ENCODE measurements at regions not wholly inside any gene's neighbourhood (a gene's known extent, or its start where the extent isn't known, plus 50 kb on each side); places are given as distances from the start of the nearest gene placed in this dataset.

DNA sequence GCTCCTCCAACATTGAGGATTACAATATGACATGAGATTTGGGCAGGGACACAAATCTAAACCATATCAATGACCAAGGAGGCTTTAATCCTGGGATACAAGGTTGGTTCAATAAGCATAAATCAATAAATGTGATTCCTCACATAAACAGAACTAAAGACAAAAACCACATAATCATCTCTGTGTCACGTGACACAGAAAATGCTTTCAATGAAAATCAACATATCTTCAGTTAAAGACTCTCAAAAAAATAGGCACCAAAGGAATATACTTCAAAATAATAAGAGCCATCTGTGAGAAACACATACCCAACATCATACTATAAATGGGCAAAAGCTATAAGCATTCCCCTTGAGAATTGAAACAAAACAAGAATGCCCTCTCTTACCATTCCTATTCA lies 604.9 kb downstream of the SEMA5A start:
- Histone ChIP-seq H3K4me2 (no peak overlapping the region), H3K4me1 (no peaks in the 10 kb centered on the region), H3K4me3 (no peak overlapping the region), H3K9me3 (no peaks in the 10 kb centered on the region), H3K27ac (no peak overlapping the region)
- FAIRE-seq (no peak), ATAC-seq (no peak), DNase-seq (ENCODE audit: low read depth in 1 of 2, low spot score in 1 of 2) (no peak)
- ChIA-PET CTCF (no interaction called here), POLR2A (no interaction called here)
- 0% methylated on average over 1 of the region's 1 CpG for WGBS (ENCODE audit: missing lambda C conversion rate)
- TF ChIP-seq, protein P1, sequence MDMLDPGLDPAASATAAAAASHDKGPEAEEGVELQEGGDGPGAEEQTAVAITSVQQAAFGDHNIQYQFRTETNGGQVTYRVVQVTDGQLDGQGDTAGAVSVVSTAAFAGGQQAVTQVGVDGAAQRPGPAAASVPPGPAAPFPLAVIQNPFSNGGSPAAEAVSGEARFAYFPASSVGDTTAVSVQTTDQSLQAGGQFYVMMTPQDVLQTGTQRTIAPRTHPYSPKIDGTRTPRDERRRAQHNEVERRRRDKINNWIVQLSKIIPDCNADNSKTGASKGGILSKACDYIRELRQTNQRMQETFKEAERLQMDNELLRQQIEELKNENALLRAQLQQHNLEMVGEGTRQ (IDR thresholded peaks at IDR 0.05), result peak; percentile 38; the same call in 1 of the 2 replicates
- TF ChIP-seq, protein P2, sequence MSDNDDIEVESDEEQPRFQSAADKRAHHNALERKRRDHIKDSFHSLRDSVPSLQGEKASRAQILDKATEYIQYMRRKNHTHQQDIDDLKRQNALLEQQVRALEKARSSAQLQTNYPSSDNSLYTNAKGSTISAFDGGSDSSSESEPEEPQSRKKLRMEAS (IDR thresholded peaks at IDR 0.05), result no peak

DNA sequence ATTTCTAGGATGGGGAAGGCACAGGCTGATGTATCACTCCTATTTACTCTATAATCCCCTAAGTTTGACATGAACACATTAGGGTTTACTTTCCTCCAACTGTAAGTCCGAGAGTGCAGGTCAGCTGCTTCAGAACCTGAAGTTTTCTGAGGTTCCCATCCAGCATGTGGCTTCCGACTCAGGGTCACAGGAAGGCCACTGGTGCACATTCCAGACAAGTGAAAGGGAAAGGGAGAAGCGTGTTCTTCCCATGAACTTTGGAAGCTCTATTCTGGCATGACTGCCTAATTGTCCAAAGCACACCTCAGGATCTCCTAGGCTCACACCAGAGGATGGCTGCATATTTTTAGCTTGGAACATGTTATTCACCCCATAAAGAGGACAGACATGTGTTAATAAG lies 602.6 kb downstream of the SEMA5A start:
- Histone ChIP-seq H3K9me3 (no peaks in the 10 kb centered on the region), H3K4me2 (no peak overlapping the region), H3K4me3 (no peak overlapping the region), H3K4me1 (no peaks in the 10 kb centered on the region), H3K27ac (no peak overlapping the region)
- DNase-seq (ENCODE audit: low read depth in 1 of 2, low spot score in 1 of 2) (no peak), ATAC-seq (no peak), FAIRE-seq (no peak)
- no peak for TF ChIP-seq GATA3 (IDR thresholded peaks at IDR 0.05; ENCODE audit: borderline replicate concordance)
- TF ChIP-seq, protein P3, sequence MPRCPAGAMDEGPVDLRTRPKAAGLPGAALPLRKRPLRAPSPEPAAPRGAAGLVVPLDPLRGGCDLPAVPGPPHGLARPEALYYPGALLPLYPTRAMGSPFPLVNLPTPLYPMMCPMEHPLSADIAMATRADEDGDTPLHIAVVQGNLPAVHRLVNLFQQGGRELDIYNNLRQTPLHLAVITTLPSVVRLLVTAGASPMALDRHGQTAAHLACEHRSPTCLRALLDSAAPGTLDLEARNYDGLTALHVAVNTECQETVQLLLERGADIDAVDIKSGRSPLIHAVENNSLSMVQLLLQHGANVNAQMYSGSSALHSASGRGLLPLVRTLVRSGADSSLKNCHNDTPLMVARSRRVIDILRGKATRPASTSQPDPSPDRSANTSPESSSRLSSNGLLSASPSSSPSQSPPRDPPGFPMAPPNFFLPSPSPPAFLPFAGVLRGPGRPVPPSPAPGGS (IDR thresholded peaks at IDR 0.05), result no peak
- no peak for TF ChIP-seq RCOR1 (IDR thresholded peaks at IDR 0.05; ENCODE audit: low read depth, low read length)
- TF ChIP-seq KDM1A (IDR thresholded peaks at IDR 0.05; ENCODE audit: low read depth), result no peak
- no peak for TF ChIP-seq RNF2 (IDR thresholded peaks at IDR 0.05; ENCODE audit: borderline replicate concordance, low read depth)
- TF ChIP-seq, protein P4, sequence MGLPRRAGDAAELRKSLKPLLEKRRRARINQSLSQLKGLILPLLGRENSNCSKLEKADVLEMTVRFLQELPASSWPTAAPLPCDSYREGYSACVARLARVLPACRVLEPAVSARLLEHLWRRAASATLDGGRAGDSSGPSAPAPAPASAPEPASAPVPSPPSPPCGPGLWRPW (IDR thresholded peaks at IDR 0.05), result no peak
- 0% methylated on average over 3 of the region's 3 CpGs for whole genome bisulfite sequencing (ENCODE audit: missing lambda C conversion rate)
- POLR2A ChIA-PET, result no interaction called here
- CTCF ChIA-PET, result no interaction called here

DNA sequence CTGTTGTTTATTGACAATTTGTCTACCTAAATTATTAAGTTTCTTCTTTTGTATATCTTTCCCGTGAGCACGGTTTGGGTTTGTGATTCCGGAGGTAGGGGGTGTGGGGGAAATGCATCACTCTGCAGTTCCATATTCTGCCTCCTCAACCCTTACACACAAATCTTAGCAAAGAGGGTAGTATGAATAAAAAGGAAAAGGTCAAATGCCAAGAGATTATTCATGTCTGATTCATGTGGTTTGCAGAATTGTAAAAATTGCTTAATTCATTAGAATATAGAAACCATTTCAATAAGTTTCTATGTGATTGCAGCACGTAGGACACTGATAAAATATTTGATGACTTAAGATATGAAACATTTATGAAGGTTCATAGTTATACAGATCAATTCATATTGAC lies 601.9 kb downstream of the SEMA5A start:
- Histone ChIP-seq H3K4me3 (no peak overlapping the region), H3K4me2 (no peak overlapping the region), H3K9me3 (no peaks in the 10 kb centered on the region), H3K27ac (no peak overlapping the region), H3K4me1 (no peaks in the 10 kb centered on the region)
- ATAC-seq (no peak), DNase-seq (ENCODE audit: low read depth in 1 of 2, low spot score in 1 of 2) (no peak), FAIRE-seq (no peak)
- TF ChIP-seq JUN (IDR thresholded peaks at IDR 0.05), result no peak
- no peak for TF ChIP-seq CHD4 (IDR thresholded peaks at IDR 0.05; ENCODE audit: borderline replicate concordance)
- no peak for TF ChIP-seq FOSB (CRISPR knock-in tag; IDR thresholded peaks at IDR 0.05)
- WGBS (ENCODE audit: missing lambda C conversion rate), result 14% methylated on average over 4 of the region's 4 CpGs
- CTCF ChIA-PET, result no interaction called here
- POLR2A ChIA-PET, result no interaction called here

- ATAC-seq (no peak), DNase-seq (ENCODE audit: low read depth in 1 of 2, low spot score in 1 of 2) (no peak), FAIRE-seq (no peak)
- ChIA-PET POLR2A (no interaction called here), CTCF (no interaction called here)
- Histone ChIP-seq H3K4me3 (no peak overlapping the region), H3K27ac (no peak overlapping the region), H3K9me3 (no peaks in the 10 kb centered on the region), H3K4me2 (no peak overlapping the region), H3K4me1 (no peaks in the 10 kb centered on the region)
- WGBS (ENCODE audit: missing lambda C conversion rate), result 0% methylated on average over 2 of the region's 2 CpGs
- TF ChIP-seq ESRRA (IDR thresholded peaks at IDR 0.05; ENCODE audit: borderline replicate concordance, low read length), result no peak
- TF ChIP-seq POLR2A (IDR thresholded peaks at IDR 0.05; ENCODE audit: low read length), result no peak
- no peak for TF ChIP-seq POLR2AphosphoS2 (conservative IDR thresholded peaks at IDR 0.05; ENCODE audit: low read length)
- TF ChIP-seq, protein P4 (IDR thresholded peaks at IDR 0.05), result no peak
- TF ChIP-seq, protein P5, sequence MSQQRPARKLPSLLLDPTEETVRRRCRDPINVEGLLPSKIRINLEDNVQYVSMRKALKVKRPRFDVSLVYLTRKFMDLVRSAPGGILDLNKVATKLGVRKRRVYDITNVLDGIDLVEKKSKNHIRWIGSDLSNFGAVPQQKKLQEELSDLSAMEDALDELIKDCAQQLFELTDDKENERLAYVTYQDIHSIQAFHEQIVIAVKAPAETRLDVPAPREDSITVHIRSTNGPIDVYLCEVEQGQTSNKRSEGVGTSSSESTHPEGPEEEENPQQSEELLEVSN (IDR thresholded peaks at IDR 0.05; ENCODE audit: borderline replicate concordance, low read depth), result no peak
- TF ChIP-seq MAFK (IDR thresholded peaks at IDR 0.05; ENCODE audit: partially characterized antibody), result no peak
- TF ChIP-seq RFX5 (IDR thresholded peaks at IDR 0.05), result no peak
- TF ChIP-seq, protein P1 (IDR thresholded peaks at IDR 0.05), result no peak
- TF ChIP-seq RARB (CRISPR knock-in tag; IDR thresholded peaks at IDR 0.05), result no peak
- TF ChIP-seq HDAC2 (IDR thresholded peaks at IDR 0.05), result no peak
- TF ChIP-seq, protein P6, sequence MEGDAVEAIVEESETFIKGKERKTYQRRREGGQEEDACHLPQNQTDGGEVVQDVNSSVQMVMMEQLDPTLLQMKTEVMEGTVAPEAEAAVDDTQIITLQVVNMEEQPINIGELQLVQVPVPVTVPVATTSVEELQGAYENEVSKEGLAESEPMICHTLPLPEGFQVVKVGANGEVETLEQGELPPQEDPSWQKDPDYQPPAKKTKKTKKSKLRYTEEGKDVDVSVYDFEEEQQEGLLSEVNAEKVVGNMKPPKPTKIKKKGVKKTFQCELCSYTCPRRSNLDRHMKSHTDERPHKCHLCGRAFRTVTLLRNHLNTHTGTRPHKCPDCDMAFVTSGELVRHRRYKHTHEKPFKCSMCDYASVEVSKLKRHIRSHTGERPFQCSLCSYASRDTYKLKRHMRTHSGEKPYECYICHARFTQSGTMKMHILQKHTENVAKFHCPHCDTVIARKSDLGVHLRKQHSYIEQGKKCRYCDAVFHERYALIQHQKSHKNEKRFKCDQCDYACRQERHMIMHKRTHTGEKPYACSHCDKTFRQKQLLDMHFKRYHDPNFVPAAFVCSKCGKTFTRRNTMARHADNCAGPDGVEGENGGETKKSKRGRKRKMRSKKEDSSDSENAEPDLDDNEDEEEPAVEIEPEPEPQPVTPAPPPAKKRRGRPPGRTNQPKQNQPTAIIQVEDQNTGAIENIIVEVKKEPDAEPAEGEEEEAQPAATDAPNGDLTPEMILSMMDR (IDR thresholded peaks at IDR 0.05), result no peak
- TF ChIP-seq MYC (IDR thresholded peaks at IDR 0.05; ENCODE audit: borderline replicate concordance, low read length), result no peak
These were observed 599.9 kb downstream of the SEMA5A start for GRCh38 chr5:8945972-8946371.
